Activated T-helper 2 cell treated with anti-CD3 and anti-CD28 coated beads, Interferon-gamma antibody, Interleukin-2, Interleukin-4, amounts not matched to agents 10 μg/mL and 5 μg/mL and 100 μg/mL, durations not matched to agents 14 hours and 24 hours and 36 hours (primary cell): ENCODE measurements at regions not wholly inside any gene's neighbourhood (a gene's known extent, or its start where the extent isn't known, plus 50 kb on each side); places are given as distances from the start of the nearest gene placed in this dataset.

Source experiments
- DNase-seq: peaks from one replicate; pipeline ENCODE4 v3.0.0; 2021; ENCODE audit warnings: low spot score
- H3K27ac Mint-ChIP-seq: one replicate; pipeline ENCODE4 v1.8.0; 2021; ENCODE audit warnings: mixed read lengths
- H3K27me3 Mint-ChIP-seq: one replicate; pipeline ENCODE4 v1.8.0; 2021; ENCODE audit warnings: low read depth, mixed read lengths
- H3K36me3 Mint-ChIP-seq: one replicate; pipeline ENCODE4 v1.8.0; 2021; ENCODE audit warnings: low read depth, mixed read lengths
- H3K4me1 Mint-ChIP-seq: one replicate; pipeline ENCODE4 v1.8.0; 2021; ENCODE audit warnings: low read depth, mixed read lengths
- H3K4me3 Mint-ChIP-seq: one replicate; pipeline ENCODE4 v1.8.0; 2021; ENCODE audit warnings: low read depth, mild to moderate bottlenecking, moderate library complexity, mixed read lengths
- H3K9me3 Mint-ChIP-seq: one replicate; pipeline ENCODE4 v1.8.0; 2021; ENCODE audit warnings: mixed read lengths
- intact Hi-C: fragments of 100-400 bp; cut with micrococcal nuclease; formaldehyde crosslinking; loops from one replicate; pipeline ENCODE4 v1.15.1; 2023

DNA sequence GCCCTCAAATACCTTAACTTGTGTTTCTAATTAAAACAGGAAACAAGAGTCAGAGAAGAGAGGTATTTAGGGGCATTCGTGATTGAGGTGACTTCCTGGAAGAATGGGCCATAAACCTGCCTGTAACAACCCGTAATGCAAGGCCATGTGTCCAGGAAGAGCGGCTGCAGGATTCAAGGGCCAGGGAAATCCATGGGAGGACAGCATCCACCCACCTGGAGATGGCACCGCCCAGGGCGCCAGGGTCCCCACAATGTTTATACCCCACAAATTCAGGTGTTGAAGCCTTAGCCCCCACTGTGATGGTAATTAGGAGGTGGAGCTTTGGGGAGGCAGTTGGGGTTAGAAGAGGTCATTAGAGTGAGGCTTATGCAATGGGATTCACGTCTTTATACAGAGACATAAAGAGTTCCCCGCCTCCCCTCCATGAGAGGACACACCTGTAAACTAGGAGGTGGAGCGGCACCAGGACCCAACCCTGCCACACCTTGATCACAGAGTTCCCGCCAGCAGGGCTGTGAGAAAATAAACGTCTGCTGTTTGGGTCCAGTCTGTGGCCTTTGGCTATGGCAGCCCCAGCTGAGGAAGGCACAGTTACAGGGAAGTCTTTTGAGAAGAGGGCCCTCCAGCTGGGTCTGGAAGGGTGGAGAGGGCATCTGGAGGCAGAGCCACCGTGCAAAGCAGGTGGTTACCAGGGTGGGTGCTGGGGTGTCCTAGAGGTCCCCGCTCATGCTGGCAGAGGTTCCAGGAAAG lies 1394.3 kb downstream of the TBC1D22A start:
- Mint-ChIP-seq H3K4me1 (no peaks in the 10 kb centered on the region), H3K4me3 (no peak overlapping the region), H3K9me3 (no peaks in the 10 kb centered on the region), H3K27ac (no peak overlapping the region), H3K36me3 (no peaks in the 10 kb centered on the region), H3K27me3 (no peaks in the 10 kb centered on the region)
- no peak for DNase-seq
- intact Hi-C loops, result no loop called here

DNA sequence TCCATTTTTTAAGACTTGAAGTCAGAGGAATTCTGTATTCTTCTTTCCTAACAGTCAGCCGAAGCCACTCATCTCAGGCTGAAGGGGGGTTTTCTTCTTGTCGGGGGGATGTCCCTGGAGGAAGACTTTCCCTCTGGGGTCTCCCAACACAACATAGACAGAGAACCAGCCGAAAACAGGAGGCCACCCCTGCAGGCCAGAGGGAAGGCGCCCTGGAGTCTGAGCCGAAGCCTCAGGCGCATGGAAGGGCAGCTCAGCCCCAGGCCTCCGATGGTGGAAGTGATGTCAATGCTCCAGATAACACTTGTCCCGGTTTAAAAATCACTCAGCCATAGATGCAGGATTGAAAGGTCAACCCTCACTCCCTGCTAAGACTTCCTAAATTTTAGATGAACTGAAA lies 1393.0 kb downstream of the TBC1D22A start:
- Mint-ChIP-seq H3K9me3 (no peaks in the 10 kb centered on the region), H3K4me3 (no peak overlapping the region), H3K27ac (no peak overlapping the region), H3K27me3 (no peaks in the 10 kb centered on the region), H3K36me3 (no peaks in the 10 kb centered on the region), H3K4me1 (no peaks in the 10 kb centered on the region)
- intact Hi-C loops, result no loop called here
- no peak for DNase-seq

DNA sequence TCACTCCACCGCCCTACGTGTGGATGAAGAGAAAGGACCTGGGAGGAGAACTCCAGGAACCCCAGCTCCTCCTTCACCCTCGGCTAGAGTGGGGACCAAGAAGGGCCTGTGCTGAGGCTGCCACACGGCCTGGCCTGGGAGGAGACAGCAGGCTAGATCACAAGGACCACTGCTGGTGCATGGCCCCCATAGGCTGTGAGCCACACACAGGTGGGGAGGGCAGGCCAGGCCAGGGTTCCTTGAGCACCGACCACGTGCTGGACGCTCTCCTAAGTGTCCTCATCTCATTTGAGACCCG lies 1392.4 kb downstream of the TBC1D22A start:
- Mint-ChIP-seq H3K27ac (no peak overlapping the region), H3K27me3 (no peaks in the 10 kb centered on the region), H3K4me3 (no peak overlapping the region), H3K4me1 (no peaks in the 10 kb centered on the region), H3K9me3 (no peaks in the 10 kb centered on the region), H3K36me3 (no peaks in the 10 kb centered on the region)
- no peak for DNase-seq
- intact Hi-C loops, result no loop called here

DNA sequence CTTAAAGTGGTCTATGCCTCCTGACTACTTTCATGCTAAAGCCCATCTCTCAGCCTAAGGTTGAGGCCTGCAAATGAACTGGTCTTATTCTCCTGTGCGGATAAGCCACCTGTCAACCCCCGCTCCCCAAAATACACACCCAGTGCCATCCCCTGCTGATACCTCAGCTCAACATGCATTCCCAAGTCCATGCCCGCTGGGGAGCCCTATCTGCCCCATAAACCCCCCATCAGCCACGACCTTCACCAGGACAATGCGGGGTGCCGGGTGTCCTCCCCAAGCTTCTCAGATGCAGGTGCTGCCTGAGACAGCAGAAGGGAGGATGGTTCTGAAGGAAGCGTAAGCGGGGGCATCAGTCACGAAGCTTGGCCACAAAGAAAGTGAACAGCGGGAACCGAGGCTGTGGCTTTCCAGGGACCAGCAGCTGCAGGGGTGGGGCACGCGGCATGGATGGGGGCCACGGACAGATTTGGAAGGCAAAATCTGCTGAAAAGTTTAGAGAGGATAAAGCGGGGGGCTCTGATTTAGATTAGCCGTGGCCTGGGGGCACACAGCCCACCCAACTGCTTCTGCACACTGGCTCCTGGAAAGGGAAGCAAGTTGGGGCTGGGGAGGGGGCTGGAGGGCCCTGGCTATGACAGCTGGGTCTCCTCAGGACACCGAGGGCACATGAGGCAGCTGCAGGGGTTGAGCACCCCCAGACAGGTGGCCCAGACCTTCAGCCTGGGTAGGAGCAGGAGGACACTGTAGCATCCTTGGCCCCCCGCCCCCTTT lies 1391.9 kb downstream of the TBC1D22A start:
- no peak for DNase-seq
- no peak overlapping the region for H3K4me3 Mint-ChIP-seq
- H3K27ac Mint-ChIP-seq, result no peak overlapping the region
- no peaks in the 10 kb centered on the region for H3K9me3 Mint-ChIP-seq
- H3K36me3 Mint-ChIP-seq, result no peaks in the 10 kb centered on the region
- intact Hi-C loops, result no loop called here
- no peaks in the 10 kb centered on the region for H3K27me3 Mint-ChIP-seq
- no peaks in the 10 kb centered on the region for H3K4me1 Mint-ChIP-seq

DNA sequence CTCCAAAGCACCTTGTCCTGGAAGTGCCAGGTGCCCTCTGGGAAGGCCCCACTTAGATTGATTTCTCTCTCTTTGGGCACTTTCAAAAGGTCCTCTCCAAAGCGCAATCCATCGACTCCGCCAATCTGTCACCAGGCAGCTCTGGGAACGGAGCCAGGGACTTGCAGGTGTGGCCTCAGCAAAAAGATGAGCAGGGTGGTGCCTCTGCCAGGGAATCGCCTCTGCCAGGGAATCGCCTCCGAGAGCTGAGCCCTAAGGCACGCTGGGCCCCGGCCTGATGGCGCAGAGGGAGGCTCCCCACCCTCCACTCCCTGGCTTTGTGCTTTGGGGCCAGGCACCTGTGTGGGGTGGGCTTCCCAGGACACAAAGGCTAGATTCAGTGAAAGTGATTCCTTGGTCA lies 1391.3 kb downstream of the TBC1D22A start:
- H3K36me3 Mint-ChIP-seq, result no peaks in the 10 kb centered on the region
- H3K9me3 Mint-ChIP-seq, result no peaks in the 10 kb centered on the region
- no peaks in the 10 kb centered on the region for H3K4me1 Mint-ChIP-seq
- no peaks in the 10 kb centered on the region for H3K27me3 Mint-ChIP-seq
- intact Hi-C loops, result no loop called here
- H3K4me3 Mint-ChIP-seq, result no peak overlapping the region
- H3K27ac Mint-ChIP-seq, result no peak overlapping the region
- no peak for DNase-seq

DNA sequence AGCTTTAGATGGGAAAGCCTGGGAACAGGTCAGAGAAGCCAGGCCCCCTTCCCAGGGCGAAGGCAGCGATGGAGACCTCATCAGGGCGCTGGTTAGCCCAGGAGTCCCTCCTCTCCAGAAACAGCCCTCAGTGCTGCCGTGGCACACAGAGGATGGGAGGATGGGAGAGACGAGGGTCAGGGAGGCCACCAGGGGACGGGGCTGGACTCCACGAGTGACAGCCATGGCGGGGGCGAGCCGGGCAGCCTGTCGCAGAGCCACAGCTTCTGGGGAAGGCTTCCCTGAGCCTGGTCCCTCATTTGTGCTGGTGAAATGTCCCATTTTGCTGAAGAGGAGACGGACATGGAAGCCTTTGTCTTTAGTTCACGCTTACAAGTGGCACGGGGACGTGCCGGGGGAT lies 1390.5 kb downstream of the TBC1D22A start:
- H3K4me3 Mint-ChIP-seq, result no peak overlapping the region
- H3K27me3 Mint-ChIP-seq, result no peaks in the 10 kb centered on the region
- H3K4me1 Mint-ChIP-seq, result no peaks in the 10 kb centered on the region
- no peaks in the 10 kb centered on the region for H3K9me3 Mint-ChIP-seq
- intact Hi-C loops, result no loop called here
- no peaks in the 10 kb centered on the region for H3K36me3 Mint-ChIP-seq
- DNase-seq, result no peak
- no peak overlapping the region for H3K27ac Mint-ChIP-seq

DNA sequence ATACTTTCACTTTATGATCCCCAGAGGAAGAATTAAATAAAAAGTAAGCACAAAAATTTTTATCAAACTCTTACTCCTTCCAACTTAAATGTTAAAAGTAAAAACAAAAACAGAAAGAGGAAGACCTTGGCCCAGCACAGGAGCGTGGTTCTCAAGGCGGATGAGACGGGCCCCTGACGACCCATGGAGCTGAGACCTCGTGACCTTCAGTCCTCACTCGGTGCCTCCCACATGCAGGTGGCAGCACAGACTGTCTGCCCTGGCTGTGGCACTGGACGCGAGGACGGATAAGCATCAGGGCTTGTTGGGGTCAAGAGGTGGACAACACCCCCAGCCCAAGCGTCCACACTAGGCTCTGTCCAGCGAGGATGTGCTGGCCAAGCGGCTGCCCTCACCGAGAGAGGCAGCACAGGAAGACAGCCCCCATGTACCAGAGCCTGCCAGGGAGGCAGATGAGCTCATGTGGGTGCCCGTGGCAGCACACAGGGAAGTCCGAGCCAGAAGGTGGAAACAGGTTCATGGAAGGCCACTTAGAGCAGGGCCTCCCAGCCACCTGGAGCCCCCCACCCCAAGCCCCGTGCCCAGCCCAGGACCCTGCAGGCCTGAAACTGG lies 1389.8 kb downstream of the TBC1D22A start:
- H3K27me3 Mint-ChIP-seq, result no peaks in the 10 kb centered on the region
- DNase-seq, result no peak
- intact Hi-C loops, result no loop called here

DNA sequence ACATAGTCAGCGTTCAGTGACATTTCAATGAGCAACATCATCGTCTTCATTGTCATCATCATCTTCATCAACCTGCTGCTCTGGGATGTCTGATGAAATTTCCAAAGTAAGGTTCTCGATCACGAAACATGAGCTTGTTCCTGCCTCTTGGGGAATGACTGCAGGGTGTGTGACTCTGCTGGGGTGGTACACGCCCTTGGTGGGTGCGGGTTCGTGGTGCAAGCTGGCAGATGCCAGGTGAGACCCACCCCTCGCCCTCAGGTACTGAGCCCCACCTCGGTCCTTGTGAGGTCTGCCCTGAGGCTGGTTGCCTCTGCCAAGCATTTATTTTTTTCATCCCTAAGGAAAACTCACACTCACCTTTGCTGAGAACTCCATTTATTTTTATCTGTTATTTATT lies 1389.2 kb downstream of the TBC1D22A start:
- Mint-ChIP-seq H3K36me3 (no peaks in the 10 kb centered on the region), H3K4me1 (no peaks in the 10 kb centered on the region), H3K27ac (no peak overlapping the region), H3K9me3 (no peaks in the 10 kb centered on the region), H3K27me3 (no peaks in the 10 kb centered on the region), H3K4me3 (no peak overlapping the region)
- intact Hi-C loops, result no loop called here
- DNase-seq, result no peak

More for the DNA sequence above, 1389.8 kb downstream of the TBC1D22A start:
- Mint-ChIP-seq H3K36me3 (no peaks in the 10 kb centered on the region), H3K4me1 (no peaks in the 10 kb centered on the region), H3K4me3 (no peak overlapping the region), H3K9me3 (no peaks in the 10 kb centered on the region), H3K27ac (no peak overlapping the region)

DNA sequence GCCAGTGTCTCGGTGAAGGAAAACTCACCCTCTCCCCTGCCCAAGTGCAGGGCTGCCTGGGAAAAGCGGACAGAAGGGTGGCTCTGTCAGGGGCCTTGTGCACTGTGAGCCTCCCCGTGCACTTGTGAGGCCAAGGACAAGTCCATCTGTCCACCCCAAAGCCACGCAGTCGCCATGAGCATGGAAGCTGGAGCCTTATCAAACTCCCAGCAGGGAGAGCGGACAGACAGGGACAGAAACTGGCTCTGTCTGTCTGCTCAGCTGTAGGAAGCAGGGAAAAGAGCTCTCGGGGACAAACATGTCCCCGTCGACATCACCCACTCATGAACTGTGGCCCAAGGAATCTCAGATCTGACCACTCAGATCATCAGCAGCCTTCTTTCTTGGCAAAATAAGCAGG lies 1385.4 kb downstream of the TBC1D22A start:
- H3K27ac Mint-ChIP-seq, result no peak overlapping the region
- intact Hi-C loops, result no loop called here
- no peak for DNase-seq
- no peaks in the 10 kb centered on the region for H3K4me1 Mint-ChIP-seq
- H3K27me3 Mint-ChIP-seq, result peaks cover 7% of the 10 kb centered on the region
- no peak overlapping the region for H3K4me3 Mint-ChIP-seq
- H3K36me3 Mint-ChIP-seq, result no peaks in the 10 kb centered on the region
- H3K9me3 Mint-ChIP-seq, result no peaks in the 10 kb centered on the region

DNA sequence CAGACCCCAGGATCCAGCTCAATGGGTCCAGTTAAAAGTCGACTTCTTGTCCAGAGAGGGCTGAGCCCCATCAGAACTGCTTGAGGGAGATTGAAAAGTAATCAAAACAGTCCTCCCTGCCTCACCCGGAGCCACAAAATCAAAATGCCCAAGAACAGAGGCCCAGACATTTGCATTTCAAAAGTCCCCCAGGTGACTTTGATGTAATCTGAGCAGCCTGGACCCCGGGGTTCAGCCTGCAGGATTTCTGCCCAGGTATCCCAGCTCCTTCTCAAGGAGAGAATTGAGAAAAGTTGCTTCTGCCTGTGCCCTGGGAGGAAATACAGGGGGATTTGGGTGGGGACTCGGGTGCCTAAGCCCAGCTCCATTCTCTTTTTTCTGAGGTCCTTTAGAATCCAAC lies 1385.0 kb downstream of the TBC1D22A start:
- Mint-ChIP-seq H3K4me1 (no peaks in the 10 kb centered on the region), H3K36me3 (no peaks in the 10 kb centered on the region), H3K27me3 (peaks cover 7% of the 10 kb centered on the region), H3K9me3 (no peaks in the 10 kb centered on the region), H3K27ac (no peak overlapping the region), H3K4me3 (no peak overlapping the region)
- DNase-seq, result no peak
- intact Hi-C loops, result no loop called here

DNA sequence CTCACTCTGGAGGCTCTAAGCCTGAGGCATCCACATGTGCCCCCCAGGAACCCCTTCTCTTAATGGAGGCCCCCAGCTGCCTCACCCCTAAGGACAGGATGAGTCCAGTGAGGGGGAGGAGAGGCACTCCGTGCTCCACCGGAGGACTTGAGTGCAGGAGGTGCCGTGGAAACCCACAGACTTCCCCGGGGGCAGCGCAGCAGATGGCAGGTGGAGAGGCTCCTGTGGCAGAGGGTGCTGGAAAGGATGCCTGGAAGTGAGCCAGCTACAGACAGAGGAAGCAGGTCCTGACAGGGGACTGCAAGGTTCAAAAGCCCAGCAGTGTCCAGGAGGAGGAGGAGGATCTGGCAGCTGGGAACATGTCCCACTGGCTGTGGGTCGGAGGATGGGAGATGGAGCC lies 1384.0 kb downstream of the TBC1D22A start:
- DNase-seq, result no peak
- H3K27ac Mint-ChIP-seq, result no peak overlapping the region
- H3K9me3 Mint-ChIP-seq, result no peaks in the 10 kb centered on the region
- intact Hi-C loops, result no loop called here
- H3K27me3 Mint-ChIP-seq, result peaks cover 7% of the 10 kb centered on the region
- H3K4me1 Mint-ChIP-seq, result no peaks in the 10 kb centered on the region
- no peaks in the 10 kb centered on the region for H3K36me3 Mint-ChIP-seq
- H3K4me3 Mint-ChIP-seq, result no peak overlapping the region

DNA sequence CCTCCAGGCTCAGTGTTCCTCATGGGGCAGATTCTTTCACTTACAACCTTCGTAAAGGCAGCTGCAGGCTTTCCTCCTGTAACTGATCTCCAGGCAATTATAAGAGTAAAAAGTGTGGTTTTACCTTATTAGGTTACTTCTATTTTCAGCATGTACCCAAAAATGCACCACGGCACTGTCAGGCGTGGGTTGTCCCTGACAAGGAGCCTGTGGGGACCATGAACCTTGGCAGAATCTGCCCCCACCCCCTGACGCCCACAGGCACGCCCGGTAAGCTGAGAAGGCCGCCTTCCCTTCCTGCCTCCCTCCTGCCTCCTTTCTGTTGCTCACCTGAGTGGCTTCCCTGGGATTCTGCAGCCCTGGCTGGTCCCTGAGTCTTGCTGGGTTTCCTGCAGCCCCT lies 1383.3 kb downstream of the TBC1D22A start:
- Mint-ChIP-seq H3K27ac (no peak overlapping the region), H3K27me3 (peaks cover 7% of the 10 kb centered on the region), H3K9me3 (no peaks in the 10 kb centered on the region), H3K4me3 (no peak overlapping the region), H3K36me3 (no peaks in the 10 kb centered on the region), H3K4me1 (no peaks in the 10 kb centered on the region)
- DNase-seq, result no peak
- intact Hi-C loops, result no loop called here

DNA sequence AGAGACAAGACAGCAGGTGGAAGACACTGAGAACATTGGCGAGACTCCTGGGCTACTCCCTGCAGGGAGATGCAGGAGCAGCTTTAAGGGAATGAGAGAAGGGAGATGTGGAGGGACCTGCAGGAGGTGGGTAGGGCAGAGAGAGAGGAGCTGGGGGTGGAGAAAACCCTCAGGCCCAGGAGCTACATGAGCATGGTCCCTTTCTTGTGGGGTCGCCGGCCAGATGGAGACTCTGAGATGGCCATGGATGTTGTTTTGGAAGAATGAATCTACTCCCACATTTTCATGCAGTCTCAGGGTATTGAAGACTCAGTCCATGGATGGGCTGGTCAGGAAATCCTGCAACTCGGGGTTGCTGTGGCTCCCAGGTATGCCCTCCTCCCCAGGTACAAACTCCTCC lies 1381.9 kb downstream of the TBC1D22A start:
- no peaks in the 10 kb centered on the region for H3K36me3 Mint-ChIP-seq
- no peak overlapping the region for H3K27ac Mint-ChIP-seq
- intact Hi-C loops, result no loop called here
- no peak for DNase-seq
- H3K4me3 Mint-ChIP-seq, result no peak overlapping the region
- no peaks in the 10 kb centered on the region for H3K9me3 Mint-ChIP-seq
- peaks cover 7% of the 10 kb centered on the region for H3K27me3 Mint-ChIP-seq
- H3K4me1 Mint-ChIP-seq, result no peaks in the 10 kb centered on the region
